ENCODE measurements at regions not wholly inside any gene's neighbourhood (a gene's known extent, or its start where the extent isn't known, plus 50 kb on each side); places are given as distances from the start of the nearest gene placed in this dataset.

DNA sequence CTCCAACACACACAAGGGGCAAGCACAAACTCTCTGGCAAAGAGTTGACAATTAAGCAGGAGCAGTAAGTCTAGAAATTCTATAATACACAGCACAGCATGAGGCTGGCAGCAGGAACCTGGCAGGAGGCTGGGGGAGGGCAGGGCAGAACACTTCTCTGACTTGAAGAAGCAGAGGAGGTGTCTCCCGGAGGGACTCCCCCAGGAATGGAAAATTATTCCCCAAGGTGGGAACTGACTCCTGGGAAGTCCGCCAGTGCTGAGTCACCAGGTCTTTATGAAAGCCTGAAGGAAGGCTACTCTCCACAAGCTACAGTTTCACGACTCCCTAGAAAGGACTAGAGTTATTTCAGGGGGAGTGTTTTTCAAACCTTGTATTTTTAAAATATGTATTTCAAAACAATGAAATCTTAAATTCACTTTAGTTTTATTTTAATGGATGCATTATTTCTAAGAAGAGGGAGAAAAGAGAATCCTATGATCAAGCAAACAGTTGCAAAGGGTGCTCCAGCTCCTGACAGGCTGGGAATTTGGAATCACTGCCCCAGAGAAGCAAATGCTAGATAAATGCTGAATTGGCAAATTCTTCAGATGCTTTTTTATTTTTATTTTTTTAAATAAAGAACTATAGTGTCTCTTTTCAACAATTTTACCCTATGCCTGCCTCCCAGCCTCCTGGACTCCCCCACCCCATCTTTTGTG, 192.8 kb downstream of the LY86 start:
- H4K5ac ChIP-seq (ENCODE audit: insufficient read length, low read depth, low read length), result no peak overlapping the region
- H3K36me3 Mint-ChIP-seq (ENCODE audit: insufficient read depth in 1 of 3, low read depth in 3 of 3), result peaks cover 0 to 6% (median 0%) of the 10 kb centered on the region in 3 experiments; a peak in 1 of 7 replicates
- no peak overlapping the region for H3K23ac ChIP-seq (ENCODE audit: insufficient read length, low read depth, low read length)
- no peak overlapping the region for H3K4ac ChIP-seq (ENCODE audit: low read depth, low read length)
- no peak overlapping the region for H3K9ac ChIP-seq (ENCODE audit: extremely low read depth, insufficient read length, low read length)
- H4K20me1 ChIP-seq (ENCODE audit: control insufficient read depth, insufficient read depth, insufficient read length), result no peaks in the 10 kb centered on the region
- peaks cover 3 to 8% of the 10 kb centered on the region in 2 experiments; a peak in 3 of 4 replicates for H3K4me1 Mint-ChIP-seq
- no peak overlapping the region for H4K91ac ChIP-seq (ENCODE audit: insufficient read length, low read depth, low read length)
- TF ChIP-seq CTCF (conservative IDR thresholded peaks at IDR 0.05), result no peak
- H2BK15ac ChIP-seq (ENCODE audit: low read depth, low read length), result no peak overlapping the region
- peak overlapping the region; percentile 45; the same call in 1 of the 2 replicates for H3K14ac ChIP-seq (ENCODE audit: insufficient read depth, low read length)
- peaks cover 2% of the 10 kb centered on the region; the same call in 1 of the 2 replicates for H3K27me3 Mint-ChIP-seq (ENCODE audit: low read depth)
- H3K4me2 ChIP-seq (ENCODE audit: insufficient read depth, insufficient read length, low read length), result no peak overlapping the region
- H4K8ac ChIP-seq (replicated peaks; ENCODE audit: insufficient read length, low read depth, low read length), result no peak overlapping the region
- H3T11ph ChIP-seq (ENCODE audit: low read length), result no peak overlapping the region
- no peak overlapping the region for H3K18ac ChIP-seq (ENCODE audit: insufficient read length, low read depth, low read length)
- H2BK120ac ChIP-seq (ENCODE audit: low read depth, low read length, poor library complexity, severe bottlenecking), result no peak overlapping the region
- no peak overlapping the region for H3K4me3 Mint-ChIP-seq
- H2AK5ac ChIP-seq (ENCODE audit: insufficient read length, low read length), result no peak overlapping the region
- WGBS (ENCODE audit: extremely low coverage, insufficient read length, low lambda C conversion rate), result no CpG with 5 or more reads among the region's 3 CpGs
- no peaks in the 10 kb centered on the region for H3K79me1 ChIP-seq (ENCODE audit: insufficient read depth, low read depth, low read length, poor library complexity, severe bottlenecking)
- H3K4me1 ChIP-seq (ENCODE audit: insufficient read depth, low read length), result peaks cover 3% of the 10 kb centered on the region; the same call in 1 of the 2 replicates
- no peaks in the 10 kb centered on the region for H3K9me3 ChIP-seq (ENCODE audit: control insufficient read depth, low read depth, low read length)
- H3K23me2 ChIP-seq (ENCODE audit: insufficient read length, low read depth, low read length, poor library complexity, severe bottlenecking), result no peaks in the 10 kb centered on the region
- H2BK20ac ChIP-seq (ENCODE audit: low read depth, low read length, poor library complexity, severe bottlenecking), result no peak overlapping the region
- peaks cover 2 to 7% of the 10 kb centered on the region in 2 experiments; a peak in 2 of 5 replicates for H3K9me3 Mint-ChIP-seq
- DNase-seq, result no peak
- H3K79me2 ChIP-seq (ENCODE audit: insufficient read depth, low read length), result no peaks in the 10 kb centered on the region
- H3K27me3 ChIP-seq (ENCODE audit: insufficient read depth, low read length), result no peaks in the 10 kb centered on the region
- H3K27ac Mint-ChIP-seq, result no peak overlapping the region; a peak in 1 of 7 replicates
- peak overlapping the region; percentile 14 for H2AFZ ChIP-seq (ENCODE audit: low read length)
- no peak overlapping the region for H3K56ac ChIP-seq (ENCODE audit: insufficient read length, low read depth, low read length)
- H2BK12ac ChIP-seq (ENCODE audit: insufficient read length, low read depth, low read length), result no peak overlapping the region
- H2BK5ac ChIP-seq (ENCODE audit: insufficient read length, low read length), result no peak overlapping the region
- H3K27ac ChIP-seq (ENCODE audit: insufficient read length, low read depth, low read length), result no peak overlapping the region
